ENCODE measurements at regions not wholly inside any gene's neighbourhood (a gene's known extent, or its start where the extent isn't known, plus 50 kb on each side); places are given as distances from the start of the nearest gene placed in this dataset.

- TF ChIP-seq CTCF (IDR thresholded peaks at IDR 0.05; ENCODE audit: poor library complexity, severe bottlenecking) (no peak), RAD21 (conservative IDR thresholded peaks at IDR 0.05) (no peak), POLR2AphosphoS5 (IDR thresholded peaks at IDR 0.05) (no peak), EZH2 (IDR thresholded peaks at IDR 0.05; ENCODE audit: borderline replicate concordance, insufficient read depth, low read length, poor library complexity, severe bottlenecking) (no peak), TAF1 (IDR thresholded peaks at IDR 0.05; ENCODE audit: low read depth) (no peak), REST (IDR thresholded peaks at IDR 0.05; ENCODE audit: borderline replicate concordance) (no peak)
Measured at GRCh38 chr5:93240228-93240834, 340.7 kb downstream of the NR2F1-AS1 start.
